BE2C (cell line): ENCODE measurements at regions not wholly inside any gene's neighbourhood (a gene's known extent, or its start where the extent isn't known, plus 50 kb on each side); places are given as distances from the start of the nearest gene placed in this dataset.
"Not testable (repeated sequence)": the region's sequence is repeated elsewhere in the genome, so short reads cannot be mapped to it uniquely, and the experiment has no call there.

Experiments used
- DNase-seq: peaks from one replicate; pipeline ENCODE4 v3.0.0-alpha.2; 2020
- H3K27me3 ChIP-seq: fragments of 250-450 bp; sonication (Bioruptor Pico); 2 replicates; pipeline ENCODE4 v1.5.1; 2020; ENCODE audit warnings: mild to moderate bottlenecking
- H3K36me3 ChIP-seq: fragments of 250-450 bp; sonication (Bioruptor Pico); 2 replicates; pipeline ENCODE4 v1.5.1; 2020; ENCODE audit warnings: mild to moderate bottlenecking
- H3K4me1 ChIP-seq: fragments of 250-450 bp; sonication (Bioruptor Pico); 2 replicates; pipeline ENCODE4 v1.5.1; 2020
- H3K4me3 ChIP-seq: 2 replicates; pipeline ENCODE4 v1.5.1; 2011; ENCODE audit warnings: low read depth, low read length
- H3K9me3 ChIP-seq: fragments of 250-450 bp; sonication (Bioruptor Pico); 2 replicates; pipeline ENCODE4 v1.5.1; 2020
- CTCF ChIP-seq: IDR thresholded peaks from 2 replicates; pipeline ENCODE4 v1.5.1; 2012; ENCODE audit warnings: mild to moderate bottlenecking, low read depth, low read length

- DNase-seq = no peak
Measured at GRCh38 chr9:1536522-1537170, 478.5 kb upstream of the SMARCA2 start.

GRCh38 chr9:1538301-1538700 lies 476.8 kb upstream of the SMARCA2 start:
- H3K27me3 ChIP-seq = no peaks in the 10 kb centered on the region

More at GRCh38 chr9:1536522-1537170, 478.5 kb upstream of the SMARCA2 start:
- Histone ChIP-seq H3K36me3 (no peaks in the 10 kb centered on the region), H3K9me3 (no peaks in the 10 kb centered on the region), H3K4me3 (no peak overlapping the region), H3K27me3 (no peaks in the 10 kb centered on the region), H3K4me1 (no peaks in the 10 kb centered on the region)
- no peak for TF ChIP-seq CTCF

GRCh38 chr9:1539216-1539615 lies 475.9 kb upstream of the SMARCA2 start:
- Histone ChIP-seq H3K4me1 (no peaks in the 10 kb centered on the region), H3K27me3 (no peaks in the 10 kb centered on the region), H3K9me3 (no peaks in the 10 kb centered on the region), H3K36me3 (no peaks in the 10 kb centered on the region), H3K4me3 (no peak overlapping the region)
- DNase-seq = no peak
- no peak for TF ChIP-seq CTCF

More at GRCh38 chr9:1538301-1538700, 476.8 kb upstream of the SMARCA2 start:
- Histone ChIP-seq H3K36me3 (no peaks in the 10 kb centered on the region), H3K4me3 (no peak overlapping the region), H3K9me3 (no peaks in the 10 kb centered on the region), H3K4me1 (no peaks in the 10 kb centered on the region)
- no peak for DNase-seq
- TF ChIP-seq CTCF = no peak

- H3K9me3 ChIP-seq = no peaks in the 10 kb centered on the region
- H3K27me3 ChIP-seq = no peaks in the 10 kb centered on the region
- no peak for DNase-seq
- TF ChIP-seq CTCF = no peak
- H3K36me3 ChIP-seq = no peaks in the 10 kb centered on the region
- no peak overlapping the region for H3K4me3 ChIP-seq
- H3K4me1 ChIP-seq = no peaks in the 10 kb centered on the region
Measured at GRCh38 chr9:1550636-1551035, 464.5 kb upstream of the SMARCA2 start.

- no peak overlapping the region for H3K4me3 ChIP-seq
- TF ChIP-seq CTCF = no peak
- no peaks in the 10 kb centered on the region for H3K36me3 ChIP-seq
- no peaks in the 10 kb centered on the region; the same call in 1 of the 2 replicates for H3K9me3 ChIP-seq
- no peak for DNase-seq
- H3K4me1 ChIP-seq = no peaks in the 10 kb centered on the region
- H3K27me3 ChIP-seq = no peaks in the 10 kb centered on the region
Measured at GRCh38 chr9:1554081-1555035, 460.8 kb upstream of the SMARCA2 start.

GRCh38 chr9:1558666-1559065 lies 456.5 kb upstream of the SMARCA2 start:
- not testable (repeated sequence) for H3K4me1 ChIP-seq, H3K36me3 ChIP-seq, H3K27me3 ChIP-seq, DNase-seq, H3K9me3 ChIP-seq, H3K4me3 ChIP-seq
